ENCODE measurements at regions not wholly inside any gene's neighbourhood (a gene's known extent, or its start where the extent isn't known, plus 50 kb on each side); places are given as distances from the start of the nearest gene placed in this dataset.

DNA sequence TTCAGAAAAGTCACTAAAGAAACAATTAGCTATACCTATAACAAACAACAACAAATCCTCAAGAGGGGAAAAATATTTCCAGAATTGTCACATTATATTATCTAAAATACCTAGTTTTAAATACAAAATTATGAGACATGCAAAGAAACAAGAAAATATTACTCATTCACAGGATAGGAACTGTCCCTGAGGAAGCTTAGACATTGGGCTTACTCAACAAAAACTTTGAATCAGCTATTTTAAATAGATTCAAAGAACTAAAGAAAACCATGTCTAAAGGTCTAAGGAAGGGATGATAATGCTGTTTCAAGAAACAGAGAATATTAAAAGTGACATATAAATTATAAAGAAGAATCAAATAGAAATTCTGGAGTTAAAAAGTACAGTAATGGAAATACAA, 131.9 kb upstream of the ZNF516 start:
- TF ChIP-seq, protein P1, sequence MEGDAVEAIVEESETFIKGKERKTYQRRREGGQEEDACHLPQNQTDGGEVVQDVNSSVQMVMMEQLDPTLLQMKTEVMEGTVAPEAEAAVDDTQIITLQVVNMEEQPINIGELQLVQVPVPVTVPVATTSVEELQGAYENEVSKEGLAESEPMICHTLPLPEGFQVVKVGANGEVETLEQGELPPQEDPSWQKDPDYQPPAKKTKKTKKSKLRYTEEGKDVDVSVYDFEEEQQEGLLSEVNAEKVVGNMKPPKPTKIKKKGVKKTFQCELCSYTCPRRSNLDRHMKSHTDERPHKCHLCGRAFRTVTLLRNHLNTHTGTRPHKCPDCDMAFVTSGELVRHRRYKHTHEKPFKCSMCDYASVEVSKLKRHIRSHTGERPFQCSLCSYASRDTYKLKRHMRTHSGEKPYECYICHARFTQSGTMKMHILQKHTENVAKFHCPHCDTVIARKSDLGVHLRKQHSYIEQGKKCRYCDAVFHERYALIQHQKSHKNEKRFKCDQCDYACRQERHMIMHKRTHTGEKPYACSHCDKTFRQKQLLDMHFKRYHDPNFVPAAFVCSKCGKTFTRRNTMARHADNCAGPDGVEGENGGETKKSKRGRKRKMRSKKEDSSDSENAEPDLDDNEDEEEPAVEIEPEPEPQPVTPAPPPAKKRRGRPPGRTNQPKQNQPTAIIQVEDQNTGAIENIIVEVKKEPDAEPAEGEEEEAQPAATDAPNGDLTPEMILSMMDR (IDR thresholded peaks at IDR 0.05; ENCODE audit: extremely low read depth in 1 of 2, insufficient read depth in 1 of 2, low read depth in 1 of 2, low read length in 2 of 2): no peak
- TF ChIP-seq POLR2AphosphoS5 (IDR thresholded peaks at IDR 0.05; ENCODE audit: insufficient read depth, low read depth, low read length) (no peak), POLR2A (IDR thresholded peaks at IDR 0.05; ENCODE audit: low read depth, low read length) (no peak), GATA2 (IDR thresholded peaks at IDR 0.05; ENCODE audit: insufficient read depth, insufficient read length, low read depth, low read length) (no peak), JUN (IDR thresholded peaks at IDR 0.05; ENCODE audit: borderline replicate concordance, insufficient read depth, insufficient read length, low read depth) (no peak)
